ENCODE measurements at regions not wholly inside any gene's neighbourhood (a gene's known extent, or its start where the extent isn't known, plus 50 kb on each side); places are given as distances from the start of the nearest gene placed in this dataset.

DNA sequence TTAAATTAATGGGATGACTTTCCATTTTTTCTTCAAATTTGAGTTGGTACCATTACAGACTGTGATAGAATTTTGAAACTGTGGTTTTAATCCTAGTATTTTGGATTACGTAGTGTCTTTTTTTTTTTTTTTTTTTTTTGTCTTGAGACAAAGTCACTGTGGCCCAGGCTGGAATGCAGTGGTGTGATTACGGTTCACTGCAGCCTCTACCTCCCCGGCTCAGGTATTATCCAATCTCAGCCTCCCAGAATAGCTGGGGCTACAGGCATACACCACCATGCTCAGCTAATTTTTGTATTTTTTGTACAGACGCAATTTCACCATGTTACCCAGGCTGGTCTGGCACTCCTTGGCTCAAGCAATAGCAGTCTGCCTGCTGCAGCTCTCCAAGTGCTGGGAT is 87.1 kb downstream of the SOX4 start:
- TF ChIP-seq GATA2 (IDR thresholded peaks at IDR 0.05; ENCODE audit: low read depth, low read length) (no peak), GATA3 (IDR thresholded peaks at IDR 0.05; ENCODE audit: low read depth, low read length) (no peak)

DNA sequence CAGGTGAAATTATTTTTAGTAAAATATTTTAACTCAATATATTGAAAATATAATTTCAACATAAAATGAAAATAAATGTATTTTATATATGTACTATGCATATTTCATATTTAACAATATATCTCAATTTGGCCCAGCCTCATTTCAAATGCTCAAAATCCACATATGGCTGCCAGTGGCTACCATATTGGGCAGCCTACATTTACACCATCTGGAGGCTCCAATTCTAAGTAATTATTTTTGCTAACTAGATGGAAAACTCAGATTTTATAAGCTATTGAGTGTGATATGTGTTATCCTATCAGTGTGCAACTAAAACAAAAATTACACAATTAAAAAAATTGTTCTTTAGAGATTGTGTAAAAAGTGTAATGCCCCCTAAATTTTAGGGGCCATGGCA is 96.9 kb downstream of the SOX4 start:
- TF ChIP-seq GATA2 (IDR thresholded peaks at IDR 0.05; ENCODE audit: low read depth, low read length) (no peak), GATA3 (IDR thresholded peaks at IDR 0.05; ENCODE audit: low read depth, low read length) (no peak)

DNA sequence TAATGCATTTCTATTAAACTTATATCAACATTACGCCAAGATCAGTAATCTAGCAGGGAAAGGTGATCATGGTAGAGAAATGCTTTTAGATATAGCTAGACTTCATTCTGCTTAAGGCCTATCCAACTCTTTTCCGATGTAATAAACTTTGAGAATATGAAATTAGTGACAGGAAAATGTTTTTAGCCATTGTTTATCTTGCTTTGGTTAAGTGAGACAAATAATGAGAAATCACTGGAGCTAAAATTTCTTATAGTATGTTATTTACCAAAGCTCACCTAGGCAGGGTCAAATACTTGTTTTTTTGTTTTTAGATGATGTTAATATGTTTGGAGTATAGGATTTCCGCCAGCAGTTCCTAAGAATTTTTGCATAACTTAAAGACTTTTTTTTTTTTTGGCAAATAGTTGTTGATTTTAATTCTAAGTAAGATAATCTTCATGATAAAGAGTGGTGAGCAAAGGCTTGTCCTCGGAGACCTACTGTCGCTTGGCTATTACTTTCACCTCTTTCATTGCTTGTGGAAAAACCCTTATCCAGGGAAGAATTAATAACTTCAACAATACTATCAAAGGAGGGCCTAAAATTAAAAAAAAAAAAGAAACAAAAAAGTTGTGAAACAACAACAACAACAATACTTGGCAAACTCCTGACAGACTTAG is 98.3 kb downstream of the SOX4 start:
- TF ChIP-seq GATA2 (IDR thresholded peaks at IDR 0.05; ENCODE audit: low read depth, low read length) = no peak
- no peak for TF ChIP-seq GATA3 (IDR thresholded peaks at IDR 0.05; ENCODE audit: low read depth, low read length)

DNA sequence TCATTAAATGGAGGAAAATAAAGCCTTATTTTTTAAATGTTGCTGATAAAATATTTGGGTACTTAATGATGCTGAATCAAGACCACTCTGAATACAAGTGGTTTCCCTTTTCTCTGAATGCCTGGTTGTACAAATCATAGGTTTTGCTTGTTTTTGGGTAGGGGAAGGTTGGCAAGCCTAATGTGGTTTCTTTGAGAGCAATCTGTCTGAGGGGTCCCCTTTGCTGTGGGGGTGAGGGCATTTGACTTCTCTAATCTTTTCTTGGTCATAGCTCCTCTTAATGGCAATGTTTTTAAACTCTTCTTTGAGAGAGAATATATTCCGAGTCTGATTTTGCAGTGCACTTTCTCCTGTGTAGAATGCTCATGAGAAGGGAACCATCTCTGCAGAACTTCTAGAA is 99.2 kb downstream of the SOX4 start:
- TF ChIP-seq GATA2 (IDR thresholded peaks at IDR 0.05; ENCODE audit: low read depth, low read length) = no peak
- no peak for TF ChIP-seq GATA3 (IDR thresholded peaks at IDR 0.05; ENCODE audit: low read depth, low read length)

DNA sequence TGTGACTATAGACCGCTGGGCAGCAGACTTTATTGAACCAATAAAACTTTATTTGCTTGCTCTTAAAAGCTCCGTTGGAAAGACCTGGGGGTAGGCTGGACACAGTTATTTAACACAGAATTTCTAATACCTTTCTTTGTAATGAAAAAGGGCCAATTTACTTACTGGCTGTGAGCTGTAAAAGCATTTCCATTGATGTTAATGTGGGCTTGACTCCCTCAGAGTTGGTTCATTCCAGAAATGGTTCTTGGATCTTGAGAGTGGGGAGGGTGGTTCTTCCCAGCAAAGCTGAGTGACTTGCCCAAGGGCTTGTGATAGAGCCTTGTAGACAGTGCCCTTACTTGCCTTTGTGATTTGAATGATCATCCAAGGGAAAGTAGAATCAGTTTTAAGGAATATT is 100.6 kb downstream of the SOX4 start:
- TF ChIP-seq GATA2 (IDR thresholded peaks at IDR 0.05; ENCODE audit: low read depth, low read length) (no peak), GATA3 (IDR thresholded peaks at IDR 0.05; ENCODE audit: low read depth, low read length) (no peak)

DNA sequence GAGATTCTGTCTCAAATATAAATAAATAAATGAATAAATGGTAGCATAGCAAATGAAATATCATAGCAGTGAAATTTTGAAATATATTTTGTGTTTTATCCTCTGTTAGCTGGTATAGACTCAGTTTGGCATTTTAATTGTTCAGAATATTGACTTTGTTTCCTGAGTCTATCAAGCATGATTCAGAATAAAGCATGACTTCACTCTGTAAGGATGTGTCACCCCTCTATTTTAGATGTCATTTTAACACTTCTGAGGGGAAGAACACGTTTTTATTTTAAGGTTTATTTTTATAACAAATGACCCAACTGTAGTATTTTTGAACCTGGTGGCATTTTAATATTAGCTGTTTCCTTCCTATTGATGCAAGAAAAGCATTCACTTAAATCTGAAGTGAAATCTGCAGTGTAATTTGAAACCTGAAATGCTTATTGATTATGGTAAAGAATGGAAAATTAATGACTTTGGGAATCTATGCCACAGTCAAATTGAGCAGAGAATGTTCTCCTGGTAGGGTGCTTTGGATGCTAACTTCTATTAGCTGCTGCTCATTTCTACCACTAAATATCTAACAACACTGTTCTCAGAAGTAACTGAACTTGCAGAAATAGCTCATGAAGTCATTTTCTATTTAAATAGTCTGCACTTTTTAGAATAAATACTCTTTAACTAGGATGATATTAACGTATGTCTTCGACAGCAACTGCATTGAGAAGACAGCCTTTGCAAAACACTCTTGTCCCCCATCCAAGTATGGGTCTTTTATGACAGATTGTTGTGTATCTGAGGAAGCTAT is 114.2 kb downstream of the SOX4 start:
- TF ChIP-seq GATA3 (IDR thresholded peaks at IDR 0.05; ENCODE audit: low read depth, low read length) = no peak
- TF ChIP-seq GATA2 (IDR thresholded peaks at IDR 0.05; ENCODE audit: low read depth, low read length) = no peak

DNA sequence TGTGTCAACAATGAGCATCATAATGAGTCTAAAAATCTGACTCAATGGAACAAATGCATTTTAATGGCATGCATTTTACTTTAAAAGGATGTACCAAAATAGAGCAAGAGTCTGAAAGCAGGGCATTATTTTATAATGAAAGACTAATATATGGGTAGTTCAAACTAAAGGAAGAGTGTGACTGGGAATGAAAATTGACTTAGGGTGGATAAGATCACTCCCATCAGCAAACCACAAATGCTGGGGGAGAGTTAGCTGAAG is 114.7 kb downstream of the SOX4 start:
- TF ChIP-seq GATA3 (IDR thresholded peaks at IDR 0.05; ENCODE audit: low read depth, low read length) = no peak
- TF ChIP-seq GATA2 (IDR thresholded peaks at IDR 0.05; ENCODE audit: low read depth, low read length) = no peak

DNA sequence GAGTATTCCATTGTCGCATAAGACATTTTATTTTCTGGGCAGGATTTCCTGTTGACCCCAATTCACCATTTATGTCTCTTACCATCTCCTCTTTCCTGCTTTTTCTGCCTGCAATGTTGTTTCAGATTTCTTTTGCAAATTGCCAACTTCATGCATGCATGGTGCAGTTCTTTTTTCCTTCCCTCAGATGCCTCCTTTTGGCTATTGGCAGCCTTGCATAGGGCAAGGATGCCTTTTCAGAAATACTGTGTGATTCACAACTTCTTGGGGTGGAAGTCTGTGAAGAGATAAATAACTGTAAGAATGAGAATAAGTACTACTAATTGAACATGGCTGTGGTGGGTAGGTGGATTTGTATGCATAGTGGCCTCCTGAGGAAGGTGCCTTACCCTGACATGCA is 116.7 kb downstream of the SOX4 start:
- no peak for TF ChIP-seq GATA3 (IDR thresholded peaks at IDR 0.05; ENCODE audit: low read depth, low read length)
- TF ChIP-seq GATA2 (IDR thresholded peaks at IDR 0.05; ENCODE audit: low read depth, low read length) = no peak

DNA sequence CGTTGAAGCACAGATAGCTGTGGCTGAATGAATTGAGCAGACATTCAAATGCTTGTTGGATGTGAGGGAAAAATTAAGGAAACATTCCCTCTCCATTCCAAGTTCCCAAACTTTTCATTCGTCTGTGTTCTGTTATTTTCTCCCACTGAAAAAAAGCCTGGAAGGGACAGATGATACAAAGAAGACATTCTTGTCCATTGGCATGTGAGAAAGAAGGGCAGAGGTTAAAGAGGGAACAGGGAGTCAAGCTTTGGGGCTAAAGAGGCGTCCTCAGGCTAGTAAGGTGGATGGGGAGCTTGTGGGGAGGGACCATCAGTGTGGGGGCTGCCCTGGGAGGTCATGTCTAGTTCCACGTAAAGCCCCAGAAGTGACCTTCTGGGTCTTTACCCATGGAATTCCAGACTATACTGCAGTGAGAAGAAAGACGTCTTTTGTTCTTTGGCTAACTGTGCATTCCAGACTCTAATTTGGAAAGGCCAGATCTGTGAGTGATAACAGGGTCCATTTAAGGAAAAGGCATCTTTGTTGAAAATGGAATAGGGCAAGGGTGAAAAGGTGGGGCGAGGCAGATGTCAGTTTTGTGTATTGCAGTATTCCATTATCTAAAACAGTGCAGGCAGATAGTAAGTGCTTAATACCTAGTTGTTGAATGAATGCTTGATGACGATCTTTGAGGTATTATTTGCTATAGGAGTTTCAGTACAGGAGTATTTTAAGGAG is 117.5 kb downstream of the SOX4 start:
- no peak for TF ChIP-seq GATA2 (IDR thresholded peaks at IDR 0.05; ENCODE audit: low read depth, low read length)
- TF ChIP-seq GATA3 (IDR thresholded peaks at IDR 0.05; ENCODE audit: low read depth, low read length) = no peak

DNA sequence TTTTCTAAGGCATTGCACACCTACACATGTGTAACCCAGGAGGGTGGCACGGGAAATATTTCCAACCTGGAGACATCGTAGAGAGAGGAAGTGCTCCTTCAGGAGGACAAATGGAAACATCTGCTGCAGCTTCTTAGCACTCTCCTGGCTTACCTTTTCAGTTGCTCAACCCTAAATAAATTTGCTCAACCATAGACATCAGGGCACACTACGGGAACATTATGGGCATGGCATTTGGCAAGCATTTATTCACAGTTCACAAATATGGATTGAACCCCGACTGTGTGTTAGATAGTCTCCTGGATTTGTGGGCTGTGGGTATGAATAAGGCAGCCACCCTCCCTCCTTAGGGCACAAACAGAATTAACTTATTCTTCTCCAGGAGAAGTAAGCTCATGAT is 118.7 kb downstream of the SOX4 start:
- TF ChIP-seq GATA2 (IDR thresholded peaks at IDR 0.05; ENCODE audit: low read depth, low read length) (no peak), GATA3 (IDR thresholded peaks at IDR 0.05; ENCODE audit: low read depth, low read length) (no peak)

DNA sequence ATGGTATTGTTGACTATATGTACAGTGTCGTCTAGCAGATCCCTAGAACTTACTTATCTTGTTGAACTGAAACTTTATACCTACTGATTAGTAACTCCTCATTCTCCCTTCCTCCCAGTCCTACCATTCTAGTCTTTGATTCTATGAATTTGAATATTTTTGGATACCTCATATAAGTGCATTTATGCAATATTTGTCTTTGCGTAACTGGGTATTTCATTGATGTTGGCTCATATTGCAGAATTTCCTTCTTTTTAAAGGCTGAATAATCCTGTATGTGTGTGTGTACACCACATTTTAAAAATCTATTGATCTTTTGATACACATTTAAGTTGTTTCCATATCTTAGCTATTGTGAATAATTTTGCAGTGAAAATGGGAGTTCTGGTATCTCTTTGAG is 119.9 kb downstream of the SOX4 start:
- TF ChIP-seq GATA2 (IDR thresholded peaks at IDR 0.05; ENCODE audit: low read depth, low read length) (no peak), GATA3 (IDR thresholded peaks at IDR 0.05; ENCODE audit: low read depth, low read length) (no peak)

DNA sequence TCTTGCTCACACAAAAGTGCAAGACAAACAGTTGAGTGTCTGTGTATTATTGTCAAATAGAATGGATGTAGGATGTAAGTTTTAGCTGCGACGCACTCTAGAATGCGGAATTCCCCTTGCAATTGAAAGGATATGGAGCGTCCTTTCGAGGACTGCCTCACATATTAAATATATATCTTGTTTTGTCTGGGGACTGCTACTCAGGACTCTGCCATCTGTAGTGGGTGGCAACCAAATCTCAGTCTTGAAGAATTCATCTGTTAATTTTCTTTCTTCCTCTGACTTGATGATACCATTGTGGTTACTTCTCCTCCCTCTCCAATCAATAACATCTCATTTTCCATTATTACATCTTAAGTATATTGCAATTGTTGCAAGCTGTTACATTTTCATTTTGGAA is 121.6 kb downstream of the SOX4 start:
- TF ChIP-seq GATA3 (IDR thresholded peaks at IDR 0.05; ENCODE audit: low read depth, low read length) (no peak), GATA2 (IDR thresholded peaks at IDR 0.05; ENCODE audit: low read depth, low read length) (no peak)

DNA sequence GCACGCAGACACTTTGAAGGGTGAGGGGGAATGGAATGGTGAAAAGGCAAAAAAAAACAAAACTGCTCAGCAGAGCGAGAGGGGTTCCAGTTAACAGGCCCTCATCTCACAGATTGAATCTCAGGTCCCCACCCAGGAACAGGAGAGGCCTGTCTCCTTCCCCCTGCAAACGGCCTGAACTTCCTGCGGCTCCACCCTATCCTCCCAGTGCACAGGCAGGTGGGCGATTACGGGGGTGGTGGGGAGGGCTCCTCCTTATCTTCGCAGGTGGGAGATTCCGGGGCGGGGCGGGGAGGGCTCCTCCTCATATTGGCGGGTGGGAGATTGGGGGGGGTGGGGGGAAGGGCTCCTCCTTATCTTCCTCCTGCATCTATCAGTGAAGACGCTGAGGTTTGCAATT is 129.0 kb downstream of the SOX4 start:
- TF ChIP-seq GATA3 (IDR thresholded peaks at IDR 0.05; ENCODE audit: low read depth, low read length) (no peak), GATA2 (IDR thresholded peaks at IDR 0.05; ENCODE audit: low read depth, low read length) (no peak)

DNA sequence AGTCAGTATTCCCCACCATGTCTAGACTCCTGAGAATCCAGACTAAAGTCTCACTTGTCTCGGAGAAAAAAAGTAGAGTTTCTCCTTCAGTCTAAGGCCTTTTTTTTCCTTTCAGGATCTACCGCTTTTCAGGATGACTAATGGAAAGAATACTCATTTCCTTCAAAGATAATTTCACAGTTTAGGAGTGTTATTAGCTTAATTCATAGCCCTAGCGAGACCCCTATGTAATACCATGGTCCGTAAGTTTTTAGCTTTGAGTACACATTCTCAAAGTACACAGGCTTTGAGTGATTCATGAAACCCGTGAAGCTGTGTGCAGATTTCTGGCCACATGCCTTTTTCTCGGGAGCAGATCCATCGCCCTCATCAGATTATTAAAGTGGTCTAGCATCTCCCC is 133.1 kb downstream of the SOX4 start:
- TF ChIP-seq GATA3 (IDR thresholded peaks at IDR 0.05; ENCODE audit: low read depth, low read length) (no peak), GATA2 (IDR thresholded peaks at IDR 0.05; ENCODE audit: low read depth, low read length) (no peak)

DNA sequence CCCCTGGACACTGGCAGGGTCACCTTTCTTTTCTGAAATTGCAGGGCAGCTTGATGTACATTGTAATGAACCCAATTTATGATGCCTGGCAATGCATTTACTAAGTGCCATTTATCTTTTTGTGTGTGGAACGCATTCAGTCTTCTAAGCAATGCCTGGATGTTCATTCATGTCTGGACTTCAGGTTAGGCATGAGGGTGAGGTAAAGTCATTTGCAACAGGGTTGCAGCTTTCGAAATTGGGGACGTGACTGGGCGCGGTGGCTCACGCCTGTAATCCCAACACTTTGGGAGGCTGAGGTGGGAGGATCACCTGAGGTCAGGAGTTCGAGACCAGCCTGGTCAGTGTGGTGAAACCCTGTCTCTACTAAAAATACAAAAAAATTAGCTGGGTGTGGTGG is 134.6 kb downstream of the SOX4 start:
- TF ChIP-seq GATA3 (IDR thresholded peaks at IDR 0.05; ENCODE audit: low read depth, low read length) = no peak
- no peak for TF ChIP-seq GATA2 (IDR thresholded peaks at IDR 0.05; ENCODE audit: low read depth, low read length)
